ENCODE measurements at regions not wholly inside any gene's neighbourhood (a gene's known extent, or its start where the extent isn't known, plus 50 kb on each side); places are given as distances from the start of the nearest gene placed in this dataset.

- Mint-ChIP-seq H3K9me3 (ENCODE audit: unreplicated experiment) (peaks cover 13% of the 10 kb centered on the region), H3K4me1 (ENCODE audit: insufficient read depth, unreplicated experiment) (no peaks in the 10 kb centered on the region), H3K27ac (ENCODE audit: low read depth, unreplicated experiment) (no peak overlapping the region), H3K36me3 (ENCODE audit: insufficient read depth, unreplicated experiment) (no peaks in the 10 kb centered on the region), H3K27me3 (ENCODE audit: insufficient read depth, unreplicated experiment) (no peaks in the 10 kb centered on the region), H3K4me3 (ENCODE audit: unreplicated experiment) (no peak overlapping the region)
- TF ChIP-seq, protein P1, sequence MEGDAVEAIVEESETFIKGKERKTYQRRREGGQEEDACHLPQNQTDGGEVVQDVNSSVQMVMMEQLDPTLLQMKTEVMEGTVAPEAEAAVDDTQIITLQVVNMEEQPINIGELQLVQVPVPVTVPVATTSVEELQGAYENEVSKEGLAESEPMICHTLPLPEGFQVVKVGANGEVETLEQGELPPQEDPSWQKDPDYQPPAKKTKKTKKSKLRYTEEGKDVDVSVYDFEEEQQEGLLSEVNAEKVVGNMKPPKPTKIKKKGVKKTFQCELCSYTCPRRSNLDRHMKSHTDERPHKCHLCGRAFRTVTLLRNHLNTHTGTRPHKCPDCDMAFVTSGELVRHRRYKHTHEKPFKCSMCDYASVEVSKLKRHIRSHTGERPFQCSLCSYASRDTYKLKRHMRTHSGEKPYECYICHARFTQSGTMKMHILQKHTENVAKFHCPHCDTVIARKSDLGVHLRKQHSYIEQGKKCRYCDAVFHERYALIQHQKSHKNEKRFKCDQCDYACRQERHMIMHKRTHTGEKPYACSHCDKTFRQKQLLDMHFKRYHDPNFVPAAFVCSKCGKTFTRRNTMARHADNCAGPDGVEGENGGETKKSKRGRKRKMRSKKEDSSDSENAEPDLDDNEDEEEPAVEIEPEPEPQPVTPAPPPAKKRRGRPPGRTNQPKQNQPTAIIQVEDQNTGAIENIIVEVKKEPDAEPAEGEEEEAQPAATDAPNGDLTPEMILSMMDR (IDR thresholded peaks at IDR 0.05; ENCODE audit: unreplicated experiment), result no peak
- DNase-seq (ENCODE audit: unreplicated experiment), result no peak
- BruUV-seq (replicated peaks), result no TSS peak
- intact Hi-C loops (cut with micrococcal nuclease), result no loop called here
- ChIA-PET POLR2A (no interaction called here), CTCF (no interaction called here)
Observed at GRCh38 chr12:103181366-103182152, 224.1 kb downstream of the ASCL1 start.

DNA sequence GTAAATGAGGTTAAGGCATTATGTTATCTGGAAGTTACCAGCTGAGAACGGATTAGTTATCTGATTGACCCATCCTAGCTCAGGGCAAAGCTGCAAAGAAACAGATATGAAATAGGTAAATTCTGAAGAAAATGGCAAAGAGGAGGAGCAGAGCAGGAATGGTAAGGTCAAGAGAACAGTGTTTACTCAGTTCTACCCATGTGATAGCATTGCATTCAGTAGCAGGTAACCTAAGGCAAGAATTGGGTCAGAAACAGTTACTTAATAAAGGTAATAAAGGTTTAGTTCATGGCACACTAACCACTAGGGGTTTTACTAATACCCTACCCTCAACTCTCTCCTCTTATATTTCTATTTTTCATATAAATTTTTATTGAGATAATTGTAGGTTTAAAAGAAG, 224.8 kb downstream of the ASCL1 start:
- ChIA-PET CTCF (no interaction called here), POLR2A (no interaction called here)
- DNase-seq (ENCODE audit: unreplicated experiment), result no peak
- H3K4me1 Mint-ChIP-seq (ENCODE audit: insufficient read depth, unreplicated experiment), result no peaks in the 10 kb centered on the region
- no peak overlapping the region for H3K27ac Mint-ChIP-seq (ENCODE audit: low read depth, unreplicated experiment)
- TF ChIP-seq, protein P1 (IDR thresholded peaks at IDR 0.05; ENCODE audit: unreplicated experiment), result no peak
- intact Hi-C loops (cut with micrococcal nuclease), result no loop called here
- no peaks in the 10 kb centered on the region for H3K36me3 Mint-ChIP-seq (ENCODE audit: insufficient read depth, unreplicated experiment)
- H3K27me3 Mint-ChIP-seq (ENCODE audit: insufficient read depth, unreplicated experiment), result no peaks in the 10 kb centered on the region
- H3K9me3 Mint-ChIP-seq (ENCODE audit: unreplicated experiment), result peaks cover 13% of the 10 kb centered on the region
- H3K4me3 Mint-ChIP-seq (ENCODE audit: unreplicated experiment), result no peak overlapping the region
- BruUV-seq (replicated peaks), result no TSS peak

DNA sequence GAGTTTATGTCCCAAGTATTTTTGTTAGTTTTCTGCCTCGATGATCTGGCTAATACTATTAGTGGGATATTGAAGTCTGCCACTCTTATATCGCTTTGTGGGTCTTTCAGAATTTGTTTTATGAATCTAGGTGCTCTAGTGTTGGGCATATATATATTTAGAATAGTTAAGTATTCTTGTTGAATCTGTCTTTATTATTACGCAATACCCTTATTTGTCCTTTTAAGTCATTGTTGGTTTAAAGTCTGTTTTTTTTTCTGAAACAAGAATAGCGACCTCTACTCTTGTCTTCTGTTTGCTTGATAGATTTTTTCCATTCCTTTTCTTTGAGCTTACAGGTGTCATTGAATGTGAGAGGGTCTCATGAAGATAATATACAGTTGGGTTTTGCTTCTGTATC, 239.0 kb downstream of the ASCL1 start:
- Mint-ChIP-seq H3K9me3 (ENCODE audit: unreplicated experiment) (peaks cover 14% of the 10 kb centered on the region), H3K4me1 (ENCODE audit: insufficient read depth, unreplicated experiment) (no peaks in the 10 kb centered on the region), H3K4me3 (ENCODE audit: unreplicated experiment) (no peak overlapping the region), H3K27ac (ENCODE audit: low read depth, unreplicated experiment) (no peak overlapping the region), H3K36me3 (ENCODE audit: insufficient read depth, unreplicated experiment) (no peaks in the 10 kb centered on the region), H3K27me3 (ENCODE audit: insufficient read depth, unreplicated experiment) (no peaks in the 10 kb centered on the region)
- ChIA-PET POLR2A (no interaction called here), CTCF (interaction anchor here (1.1 kb wide), 1 partner anchor 32 kb away, joined by 3 read pairs; no protein-coding TSS in a partner anchor)
- BruUV-seq (replicated peaks), result no TSS peak
- DNase-seq (ENCODE audit: unreplicated experiment), result no peak
- TF ChIP-seq, protein P1 (IDR thresholded peaks at IDR 0.05; ENCODE audit: unreplicated experiment), result no peak
- intact Hi-C loops (cut with micrococcal nuclease), result no loop called here

DNA sequence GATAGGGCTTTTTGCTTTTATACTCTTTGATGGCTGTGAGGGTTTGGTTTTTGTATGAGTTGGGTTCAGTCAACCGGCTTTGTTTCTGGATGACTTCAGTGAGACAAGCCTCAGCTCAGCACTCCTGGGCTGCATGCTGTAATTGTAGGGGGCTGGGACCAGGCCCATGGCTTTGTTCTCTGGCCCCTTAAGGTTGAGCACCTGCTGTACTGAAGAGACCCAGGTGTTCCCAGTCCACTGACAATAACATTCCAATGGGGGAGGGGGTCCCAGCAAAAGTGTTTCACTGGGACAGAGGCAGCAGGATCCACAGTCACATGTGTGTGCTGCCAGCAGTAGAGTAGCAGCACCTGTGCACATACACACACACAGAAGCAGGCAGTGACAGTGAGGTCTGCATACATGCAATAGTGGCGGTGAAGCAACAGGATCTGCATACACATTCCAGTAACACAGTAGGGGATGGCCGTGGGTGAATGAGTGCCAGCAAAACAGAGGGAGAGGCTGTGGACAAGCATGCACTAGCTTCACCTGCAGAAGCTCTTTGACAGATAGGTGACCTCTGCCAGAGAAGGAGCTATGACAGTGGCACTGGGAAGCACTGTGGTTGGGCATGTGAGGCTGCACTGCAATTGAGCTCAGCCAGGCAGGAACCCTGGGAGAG, 240.4 kb downstream of the ASCL1 start:
- ChIA-PET CTCF (interaction anchor here (0.5 kb wide), 1 partner anchor 9 kb away, joined by 3 read pairs; no protein-coding TSS in a partner anchor), POLR2A (no interaction called here)
- no peaks in the 10 kb centered on the region for H3K4me1 Mint-ChIP-seq (ENCODE audit: insufficient read depth, unreplicated experiment)
- intact Hi-C loops (cut with micrococcal nuclease), result no loop called here
- H3K36me3 Mint-ChIP-seq (ENCODE audit: insufficient read depth, unreplicated experiment), result no peaks in the 10 kb centered on the region
- DNase-seq (ENCODE audit: unreplicated experiment), result no peak
- H3K27me3 Mint-ChIP-seq (ENCODE audit: insufficient read depth, unreplicated experiment), result no peaks in the 10 kb centered on the region
- TF ChIP-seq, protein P1 (IDR thresholded peaks at IDR 0.05; ENCODE audit: unreplicated experiment), result no peak
- no peak overlapping the region for H3K27ac Mint-ChIP-seq (ENCODE audit: low read depth, unreplicated experiment)
- H3K4me3 Mint-ChIP-seq (ENCODE audit: unreplicated experiment), result no peak overlapping the region
- peaks cover 14% of the 10 kb centered on the region for H3K9me3 Mint-ChIP-seq (ENCODE audit: unreplicated experiment)
- no TSS peak for BruUV-seq (replicated peaks)

Data from MCF 10A (cell line).